ENCODE measurements at regions not wholly inside any gene's neighbourhood (a gene's known extent, or its start where the extent isn't known, plus 50 kb on each side); places are given as distances from the start of the nearest gene placed in this dataset.
"Not testable (repeated sequence)": the region's sequence is repeated elsewhere in the genome, so short reads cannot be mapped to it uniquely, and the experiment has no call there.

- no peak for DNase-seq
Measured at GRCh38 chr7:116384936-116385635, 114.5 kb upstream of the CAV2 start.

- DNase-seq = no peak
Measured at GRCh38 chr7:116386674-116387073, 112.9 kb upstream of the CAV2 start.

GRCh38 chr7:116390363-116390762, 109.2 kb upstream of the CAV2 start:
- no peak for DNase-seq

- DNase-seq = no peak
Measured at GRCh38 chr7:116392806-116393205, 106.7 kb upstream of the CAV2 start.

GRCh38 chr7:116393654-116394053, 105.9 kb upstream of the CAV2 start:
- no peak for DNase-seq

- no peak for DNase-seq
Measured at GRCh38 chr7:116394106-116394505, 105.4 kb upstream of the CAV2 start.

- DNase-seq = no peak
Measured at GRCh38 chr7:116395141-116395791, 104.3 kb upstream of the CAV2 start.

- no peak for DNase-seq
Measured at GRCh38 chr7:116398672-116399071, 100.9 kb upstream of the CAV2 start.

- no peak for DNase-seq
Measured at GRCh38 chr7:116399819-116400218, 99.7 kb upstream of the CAV2 start.

GRCh38 chr7:116400522-116400921, 99.0 kb upstream of the CAV2 start:
- no peak for DNase-seq

GRCh38 chr7:116401711-116402110, 97.8 kb upstream of the CAV2 start:
- no peak for DNase-seq

GRCh38 chr7:116403265-116403664, 96.3 kb upstream of the CAV2 start:
- no peak for DNase-seq

GRCh38 chr7:116404389-116404788, 95.1 kb upstream of the CAV2 start:
- no peak for DNase-seq

GRCh38 chr7:116405810-116406209, 93.7 kb upstream of the CAV2 start:
- DNase-seq = no peak

- DNase-seq = no peak
Measured at GRCh38 chr7:116407165-116407564, 92.4 kb upstream of the CAV2 start.

GRCh38 chr7:116408166-116408565, 91.4 kb upstream of the CAV2 start:
- DNase-seq = no peak

GRCh38 chr7:116408831-116409453, 90.6 kb upstream of the CAV2 start:
- not testable (repeated sequence) for DNase-seq

GRCh38 chr7:116410694-116411093, 88.8 kb upstream of the CAV2 start:
- DNase-seq = not testable (repeated sequence)

GRCh38 chr7:116417593-116418345, 81.8 kb upstream of the CAV2 start:
- DNase-seq = no peak

- no peak for DNase-seq
Measured at GRCh38 chr7:116418524-116418923, 81.0 kb upstream of the CAV2 start.

GRCh38 chr7:116420003-116420402, 79.5 kb upstream of the CAV2 start:
- no peak for DNase-seq

- DNase-seq = no peak
Measured at GRCh38 chr7:116421298-116421697, 78.2 kb upstream of the CAV2 start.

- DNase-seq = no peak
Measured at GRCh38 chr7:116422683-116423082, 76.9 kb upstream of the CAV2 start.

- DNase-seq = no peak
Measured at GRCh38 chr7:116423499-116423898, 76.0 kb upstream of the CAV2 start.

Data from activated CD4-positive, alpha-beta T cell treated with anti-CD3 and anti-CD28 coated beads, Interleukin-10, Interleukin-2, amounts not matched to agents 100 ng/mL and 50 ng/mL, durations not matched to agents 16 hours and 8 hours (primary cell).